GM15510 (cell line): ENCODE measurements at regions not wholly inside any gene's neighbourhood (a gene's known extent, or its start where the extent isn't known, plus 50 kb on each side); places are given as distances from the start of the nearest gene placed in this dataset.

Source experiments
- POLR2A ChIP-seq: IDR thresholded peaks from 3 replicates; pipeline ENCODE4 v1.6.1; 2011; ENCODE audit warnings: borderline replicate concordance; ENCODE audit not compliant: insufficient read length; ENCODE audit errors: extremely low read depth

- TF ChIP-seq POLR2A: no peak
These were observed 101.3 kb upstream of the LARP1 start for GRCh38 chr5:154653764-154654485.

GRCh38 chr5:154653418-154653763 lies 101.8 kb upstream of the LARP1 start:
- no peak for TF ChIP-seq POLR2A

GRCh38 chr5:154652746-154653417 lies 102.3 kb upstream of the LARP1 start:
- TF ChIP-seq POLR2A: no peak

GRCh38 chr5:154648706-154649105 lies 106.5 kb upstream of the LARP1 start:
- no peak for TF ChIP-seq POLR2A

GRCh38 chr5:154648229-154648628 lies 106.9 kb upstream of the LARP1 start:
- no peak for TF ChIP-seq POLR2A

- no peak for TF ChIP-seq POLR2A
These were observed 107.4 kb upstream of the LARP1 start for GRCh38 chr5:154647761-154648145.

GRCh38 chr5:154647114-154647760 lies 107.9 kb upstream of the LARP1 start:
- no peak for TF ChIP-seq POLR2A

- TF ChIP-seq POLR2A: no peak
These were observed 108.4 kb upstream of the LARP1 start for GRCh38 chr5:154646745-154647113.

- no peak for TF ChIP-seq POLR2A
These were observed 110.3 kb upstream of the LARP1 start for GRCh38 chr5:154644745-154645411.

- TF ChIP-seq POLR2A: no peak
These were observed 112.5 kb upstream of the LARP1 start for GRCh38 chr5:154642499-154643245.

- no peak for TF ChIP-seq POLR2A
These were observed 124.0 kb upstream of the LARP1 start for GRCh38 chr5:154631141-154631540.

- TF ChIP-seq POLR2A: no peak
These were observed 124.8 kb upstream of the LARP1 start for GRCh38 chr5:154630410-154630809.

- TF ChIP-seq POLR2A: no peak
These were observed 126.5 kb upstream of the LARP1 start for GRCh38 chr5:154628685-154629084.
